ENCODE measurements at regions not wholly inside any gene's neighbourhood (a gene's known extent, or its start where the extent isn't known, plus 50 kb on each side); places are given as distances from the start of the nearest gene placed in this dataset.

DNA sequence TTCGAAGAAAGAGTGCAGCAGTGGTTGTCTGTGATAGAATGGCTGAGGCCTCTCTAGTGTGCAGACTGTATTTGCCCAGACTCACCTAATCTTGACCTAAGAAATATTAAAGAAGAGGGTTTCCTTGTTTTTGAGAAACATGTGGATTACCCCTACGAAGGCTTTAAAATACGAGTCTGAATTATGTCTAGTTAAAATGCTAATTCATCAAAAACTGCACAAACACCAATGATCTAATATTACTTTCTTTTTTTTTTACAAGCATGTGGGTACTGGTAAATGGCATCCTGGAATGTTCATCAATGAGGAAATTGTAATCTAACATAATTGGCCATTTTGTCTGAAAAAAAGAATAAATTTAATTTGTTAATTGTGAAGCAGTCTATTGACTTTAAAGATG, 510.9 kb downstream of the EPM2A start:
- DNase-seq (ENCODE audit: low spot score) (no peak), ATAC-seq (no peak)
- POLR2A ChIA-PET, result no interaction called here
- no peaks in the 10 kb centered on the region for H3K9me3 Mint-ChIP-seq
- H3K27me3 Mint-ChIP-seq (ENCODE audit: low read depth), result no peaks in the 10 kb centered on the region
- TF ChIP-seq NFE2L1 (CRISPR knock-in tag; IDR thresholded peaks at IDR 0.05), result no peak
- no peak for TF ChIP-seq TCF7 (CRISPR knock-in tag; IDR thresholded peaks at IDR 0.05; ENCODE audit: low read depth)
- TF ChIP-seq NFYB (CRISPR knock-in tag; conservative IDR thresholded peaks at IDR 0.05; ENCODE audit: low read depth), result no peak
- TF ChIP-seq SP1 (CRISPR knock-in tag; conservative IDR thresholded peaks at IDR 0.05), result no peak
- TF ChIP-seq NR2C2 (CRISPR knock-in tag; IDR thresholded peaks at IDR 0.05), result no peak
- no peak for TF ChIP-seq ZNF232 (CRISPR knock-in tag; IDR thresholded peaks at IDR 0.05)
- TF ChIP-seq GABPB1 (CRISPR knock-in tag; IDR thresholded peaks at IDR 0.05), result no peak
- TF ChIP-seq, protein P1, sequence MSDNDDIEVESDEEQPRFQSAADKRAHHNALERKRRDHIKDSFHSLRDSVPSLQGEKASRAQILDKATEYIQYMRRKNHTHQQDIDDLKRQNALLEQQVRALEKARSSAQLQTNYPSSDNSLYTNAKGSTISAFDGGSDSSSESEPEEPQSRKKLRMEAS (CRISPR knock-in tag; IDR thresholded peaks at IDR 0.05), result no peak
- no peak overlapping the region for H3K4me3 Mint-ChIP-seq
- no peak overlapping the region for H3K27ac Mint-ChIP-seq
- CTCF ChIA-PET, result no interaction called here
- no peaks in the 10 kb centered on the region for H3K36me3 Mint-ChIP-seq
- H3K4me1 Mint-ChIP-seq, result peaks cover under 1% of the 10 kb centered on the region; the same call in 1 of the 2 replicates

DNA sequence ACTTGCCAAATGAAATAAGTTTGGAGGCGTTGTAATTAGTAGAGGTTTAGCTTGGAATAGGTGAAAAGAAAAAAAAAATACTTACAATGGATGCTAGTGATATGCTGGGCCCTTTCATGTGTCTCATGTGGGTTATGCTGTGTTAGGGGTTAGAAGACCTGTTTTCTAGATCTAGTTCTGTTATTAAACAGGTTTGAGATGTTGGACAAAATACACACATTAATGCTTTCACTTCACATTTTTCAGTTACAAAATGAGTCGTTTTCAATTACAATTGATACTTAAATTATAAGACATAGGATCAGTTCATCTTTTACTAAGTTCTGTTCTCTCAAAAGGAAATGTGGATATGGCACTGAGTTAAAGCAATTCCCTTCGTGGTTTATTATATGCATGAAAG, 509.8 kb downstream of the EPM2A start:
- H3K4me3 Mint-ChIP-seq, result no peak overlapping the region
- ChIA-PET POLR2A (no interaction called here), CTCF (no interaction called here)
- H3K27me3 Mint-ChIP-seq (ENCODE audit: low read depth), result no peaks in the 10 kb centered on the region
- no peak for TF ChIP-seq TP53 (CRISPR knock-in tag; IDR thresholded peaks at IDR 0.05)
- TF ChIP-seq, protein P2, sequence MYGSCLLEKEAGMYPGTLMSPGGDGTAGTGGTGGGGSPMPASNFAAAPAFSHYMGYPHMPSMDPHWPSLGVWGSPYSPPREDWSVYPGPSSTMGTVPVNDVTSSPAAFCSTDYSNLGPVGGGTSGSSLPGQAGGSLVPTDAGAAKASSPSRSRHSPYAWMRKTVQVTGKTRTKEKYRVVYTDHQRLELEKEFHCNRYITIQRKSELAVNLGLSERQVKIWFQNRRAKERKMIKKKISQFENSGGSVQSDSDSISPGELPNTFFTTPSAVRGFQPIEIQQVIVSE (CRISPR knock-in tag; IDR thresholded peaks at IDR 0.05; ENCODE audit: borderline replicate concordance), result no peak
- TF ChIP-seq NFYB (CRISPR knock-in tag; conservative IDR thresholded peaks at IDR 0.05; ENCODE audit: low read depth), result no peak
- no peak for TF ChIP-seq RORB (CRISPR knock-in tag; IDR thresholded peaks at IDR 0.05)
- no peak for TF ChIP-seq GRHL2 (CRISPR knock-in tag; IDR thresholded peaks at IDR 0.05; ENCODE audit: insufficient replicate concordance, severe bottlenecking)
- TF ChIP-seq SOX15 (CRISPR knock-in tag; IDR thresholded peaks at IDR 0.05), result no peak
- TF ChIP-seq, protein P3, sequence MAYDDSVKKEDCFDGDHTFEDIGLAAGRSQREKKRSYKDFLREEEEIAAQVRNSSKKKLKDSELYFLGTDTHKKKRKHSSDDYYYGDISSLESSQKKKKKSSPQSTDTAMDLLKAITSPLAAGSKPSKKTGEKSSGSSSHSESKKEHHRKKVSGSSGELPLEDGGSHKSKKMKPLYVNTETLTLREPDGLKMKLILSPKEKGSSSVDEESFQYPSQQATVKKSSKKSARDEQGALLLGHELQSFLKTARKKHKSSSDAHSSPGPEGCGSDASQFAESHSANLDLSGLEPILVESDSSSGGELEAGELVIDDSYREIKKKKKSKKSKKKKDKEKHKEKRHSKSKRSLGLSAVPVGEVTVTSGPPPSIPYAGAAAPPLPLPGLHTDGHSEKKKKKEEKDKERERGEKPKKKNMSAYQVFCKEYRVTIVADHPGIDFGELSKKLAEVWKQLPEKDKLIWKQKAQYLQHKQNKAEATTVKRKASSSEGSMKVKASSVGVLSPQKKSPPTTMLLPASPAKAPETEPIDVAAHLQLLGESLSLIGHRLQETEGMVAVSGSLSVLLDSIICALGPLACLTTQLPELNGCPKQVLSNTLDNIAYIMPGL (CRISPR knock-in tag; IDR thresholded peaks at IDR 0.05), result no peak
- TF ChIP-seq, protein P4, sequence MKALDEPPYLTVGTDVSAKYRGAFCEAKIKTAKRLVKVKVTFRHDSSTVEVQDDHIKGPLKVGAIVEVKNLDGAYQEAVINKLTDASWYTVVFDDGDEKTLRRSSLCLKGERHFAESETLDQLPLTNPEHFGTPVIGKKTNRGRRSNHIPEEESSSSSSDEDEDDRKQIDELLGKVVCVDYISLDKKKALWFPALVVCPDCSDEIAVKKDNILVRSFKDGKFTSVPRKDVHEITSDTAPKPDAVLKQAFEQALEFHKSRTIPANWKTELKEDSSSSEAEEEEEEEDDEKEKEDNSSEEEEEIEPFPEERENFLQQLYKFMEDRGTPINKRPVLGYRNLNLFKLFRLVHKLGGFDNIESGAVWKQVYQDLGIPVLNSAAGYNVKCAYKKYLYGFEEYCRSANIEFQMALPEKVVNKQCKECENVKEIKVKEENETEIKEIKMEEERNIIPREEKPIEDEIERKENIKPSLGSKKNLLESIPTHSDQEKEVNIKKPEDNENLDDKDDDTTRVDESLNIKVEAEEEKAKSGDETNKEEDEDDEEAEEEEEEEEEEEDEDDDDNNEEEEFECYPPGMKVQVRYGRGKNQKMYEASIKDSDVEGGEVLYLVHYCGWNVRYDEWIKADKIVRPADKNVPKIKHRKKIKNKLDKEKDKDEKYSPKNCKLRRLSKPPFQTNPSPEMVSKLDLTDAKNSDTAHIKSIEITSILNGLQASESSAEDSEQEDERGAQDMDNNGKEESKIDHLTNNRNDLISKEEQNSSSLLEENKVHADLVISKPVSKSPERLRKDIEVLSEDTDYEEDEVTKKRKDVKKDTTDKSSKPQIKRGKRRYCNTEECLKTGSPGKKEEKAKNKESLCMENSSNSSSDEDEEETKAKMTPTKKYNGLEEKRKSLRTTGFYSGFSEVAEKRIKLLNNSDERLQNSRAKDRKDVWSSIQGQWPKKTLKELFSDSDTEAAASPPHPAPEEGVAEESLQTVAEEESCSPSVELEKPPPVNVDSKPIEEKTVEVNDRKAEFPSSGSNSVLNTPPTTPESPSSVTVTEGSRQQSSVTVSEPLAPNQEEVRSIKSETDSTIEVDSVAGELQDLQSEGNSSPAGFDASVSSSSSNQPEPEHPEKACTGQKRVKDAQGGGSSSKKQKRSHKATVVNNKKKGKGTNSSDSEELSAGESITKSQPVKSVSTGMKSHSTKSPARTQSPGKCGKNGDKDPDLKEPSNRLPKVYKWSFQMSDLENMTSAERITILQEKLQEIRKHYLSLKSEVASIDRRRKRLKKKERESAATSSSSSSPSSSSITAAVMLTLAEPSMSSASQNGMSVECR (CRISPR knock-in tag; IDR thresholded peaks at IDR 0.05; ENCODE audit: borderline replicate concordance), result no peak
- no peak for TF ChIP-seq TEAD1 (CRISPR knock-in tag; IDR thresholded peaks at IDR 0.05)
- TF ChIP-seq FOXJ3 (CRISPR knock-in tag; IDR thresholded peaks at IDR 0.05; ENCODE audit: borderline replicate concordance), result no peak
- TF ChIP-seq, protein P5, sequence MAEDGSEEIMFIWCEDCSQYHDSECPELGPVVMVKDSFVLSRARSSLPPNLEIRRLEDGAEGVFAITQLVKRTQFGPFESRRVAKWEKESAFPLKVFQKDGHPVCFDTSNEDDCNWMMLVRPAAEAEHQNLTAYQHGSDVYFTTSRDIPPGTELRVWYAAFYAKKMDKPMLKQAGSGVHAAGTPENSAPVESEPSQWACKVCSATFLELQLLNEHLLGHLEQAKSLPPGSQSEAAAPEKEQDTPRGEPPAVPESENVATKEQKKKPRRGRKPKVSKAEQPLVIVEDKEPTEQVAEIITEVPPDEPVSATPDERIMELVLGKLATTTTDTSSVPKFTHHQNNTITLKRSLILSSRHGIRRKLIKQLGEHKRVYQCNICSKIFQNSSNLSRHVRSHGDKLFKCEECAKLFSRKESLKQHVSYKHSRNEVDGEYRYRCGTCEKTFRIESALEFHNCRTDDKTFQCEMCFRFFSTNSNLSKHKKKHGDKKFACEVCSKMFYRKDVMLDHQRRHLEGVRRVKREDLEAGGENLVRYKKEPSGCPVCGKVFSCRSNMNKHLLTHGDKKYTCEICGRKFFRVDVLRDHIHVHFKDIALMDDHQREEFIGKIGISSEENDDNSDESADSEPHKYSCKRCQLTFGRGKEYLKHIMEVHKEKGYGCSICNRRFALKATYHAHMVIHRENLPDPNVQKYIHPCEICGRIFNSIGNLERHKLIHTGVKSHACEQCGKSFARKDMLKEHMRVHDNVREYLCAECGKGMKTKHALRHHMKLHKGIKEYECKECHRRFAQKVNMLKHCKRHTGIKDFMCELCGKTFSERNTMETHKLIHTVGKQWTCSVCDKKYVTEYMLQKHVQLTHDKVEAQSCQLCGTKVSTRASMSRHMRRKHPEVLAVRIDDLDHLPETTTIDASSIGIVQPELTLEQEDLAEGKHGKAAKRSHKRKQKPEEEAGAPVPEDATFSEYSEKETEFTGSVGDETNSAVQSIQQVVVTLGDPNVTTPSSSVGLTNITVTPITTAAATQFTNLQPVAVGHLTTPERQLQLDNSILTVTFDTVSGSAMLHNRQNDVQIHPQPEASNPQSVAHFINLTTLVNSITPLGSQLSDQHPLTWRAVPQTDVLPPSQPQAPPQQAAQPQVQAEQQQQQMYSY (CRISPR knock-in tag; IDR thresholded peaks at IDR 0.05), result no peak
- TF ChIP-seq PRRX2 (CRISPR knock-in tag; IDR thresholded peaks at IDR 0.05), result no peak
- peaks cover 2% of the 10 kb centered on the region for H3K4me1 Mint-ChIP-seq
- H3K27ac Mint-ChIP-seq, result no peak overlapping the region
- no peak for ATAC-seq
- DNase-seq (ENCODE audit: low spot score), result no peak
- H3K9me3 Mint-ChIP-seq, result no peaks in the 10 kb centered on the region
- H3K36me3 Mint-ChIP-seq, result no peaks in the 10 kb centered on the region

Data from WTC11 (cell line).